Testis (tissue), 2 donors: ENCODE measurements at regions not wholly inside any gene's neighbourhood (a gene's known extent, or its start where the extent isn't known, plus 50 kb on each side); places are given as distances from the start of the nearest gene placed in this dataset.

Experiments
- CTCF ChIP-seq, 3 experiments: fragments of 450-650 bp in 2 of 3; fragments of 200-600 bp in 1 of 3; sonication (generic) in 1 of 3; IDR thresholded peaks; one replicate each; pipeline ENCODE4 v1.5.1; 2016 to 2019; ENCODE audit warnings: antibody characterized with exemption in 3 of 3, mild to moderate bottlenecking in 2 of 3, moderate library complexity in 1 of 3
- POLR2A ChIP-seq: fragments of 450-650 bp; IDR thresholded peaks from one replicate; pipeline ENCODE4 v1.6.1; 2017; ENCODE audit warnings: antibody characterized with exemption, mild to moderate bottlenecking, moderate library complexity

GRCh38 chr15:38921471-38921870, 356.9 kb upstream of the RASGRP1 start:
- TF ChIP-seq CTCF (IDR thresholded peaks at IDR 0.05) (no peak), POLR2A (no peak)
